ENCODE measurements at regions not wholly inside any gene's neighbourhood (a gene's known extent, or its start where the extent isn't known, plus 50 kb on each side); places are given as distances from the start of the nearest gene placed in this dataset.

DNA sequence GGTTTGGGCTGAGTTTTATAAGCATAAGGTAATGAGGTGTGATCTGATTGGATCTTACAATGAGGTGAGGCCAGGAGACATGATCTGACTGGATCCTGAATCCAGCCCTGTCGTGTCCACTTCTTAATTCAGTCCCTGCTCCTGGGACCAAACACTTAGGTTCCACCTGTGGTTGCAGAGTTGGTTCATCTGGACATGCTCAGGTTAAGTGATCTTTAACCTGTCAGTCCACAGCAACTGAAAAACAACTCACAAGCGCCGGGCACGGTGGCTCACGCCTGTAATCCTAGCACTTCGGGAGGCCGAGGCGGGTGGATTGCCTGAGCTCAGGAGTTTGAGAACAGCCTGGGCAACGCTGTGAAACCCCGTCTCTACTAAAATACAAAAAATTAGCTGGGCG, 679.3 kb upstream of the ALCAM start:
- H3K4me3 ChIP-seq (replicated peaks; ENCODE audit: low read depth, low read length) = no peak overlapping the region
- DNase-seq (ENCODE audit: extremely low read depth, low read depth) = no peak

DNA sequence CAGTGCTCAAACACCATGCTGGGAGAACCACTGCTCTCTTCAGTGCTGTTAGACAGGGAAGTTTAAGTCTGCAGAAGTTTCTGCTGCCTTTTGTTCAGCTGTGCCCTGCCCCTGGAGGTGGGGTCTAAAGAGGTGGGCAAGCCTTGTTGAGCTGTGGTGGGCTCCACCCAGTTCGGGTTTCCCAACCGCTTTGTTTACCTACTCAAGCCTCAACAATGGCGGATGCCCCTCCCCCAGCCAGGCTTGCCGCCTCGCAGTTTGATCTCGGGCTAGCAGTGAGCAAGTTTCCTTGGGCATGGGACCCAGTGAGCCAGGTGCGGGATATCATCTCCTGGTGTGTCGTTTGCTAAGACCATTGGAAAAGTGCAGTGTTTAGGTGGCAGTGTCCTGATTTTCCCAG, 670.2 kb upstream of the ALCAM start:
- TF ChIP-seq, protein P1, sequence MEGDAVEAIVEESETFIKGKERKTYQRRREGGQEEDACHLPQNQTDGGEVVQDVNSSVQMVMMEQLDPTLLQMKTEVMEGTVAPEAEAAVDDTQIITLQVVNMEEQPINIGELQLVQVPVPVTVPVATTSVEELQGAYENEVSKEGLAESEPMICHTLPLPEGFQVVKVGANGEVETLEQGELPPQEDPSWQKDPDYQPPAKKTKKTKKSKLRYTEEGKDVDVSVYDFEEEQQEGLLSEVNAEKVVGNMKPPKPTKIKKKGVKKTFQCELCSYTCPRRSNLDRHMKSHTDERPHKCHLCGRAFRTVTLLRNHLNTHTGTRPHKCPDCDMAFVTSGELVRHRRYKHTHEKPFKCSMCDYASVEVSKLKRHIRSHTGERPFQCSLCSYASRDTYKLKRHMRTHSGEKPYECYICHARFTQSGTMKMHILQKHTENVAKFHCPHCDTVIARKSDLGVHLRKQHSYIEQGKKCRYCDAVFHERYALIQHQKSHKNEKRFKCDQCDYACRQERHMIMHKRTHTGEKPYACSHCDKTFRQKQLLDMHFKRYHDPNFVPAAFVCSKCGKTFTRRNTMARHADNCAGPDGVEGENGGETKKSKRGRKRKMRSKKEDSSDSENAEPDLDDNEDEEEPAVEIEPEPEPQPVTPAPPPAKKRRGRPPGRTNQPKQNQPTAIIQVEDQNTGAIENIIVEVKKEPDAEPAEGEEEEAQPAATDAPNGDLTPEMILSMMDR (IDR thresholded peaks at IDR 0.05; ENCODE audit: low read depth, low read length, missing control alignments) = no peak
- DNase-seq (ENCODE audit: extremely low read depth, low read depth) = no peak
- H3K4me3 ChIP-seq (replicated peaks; ENCODE audit: low read depth, low read length) = no peak overlapping the region

More for the DNA sequence above, 679.3 kb upstream of the ALCAM start:
- TF ChIP-seq, protein P1 (IDR thresholded peaks at IDR 0.05; ENCODE audit: low read depth, low read length, missing control alignments) = no peak

DNA sequence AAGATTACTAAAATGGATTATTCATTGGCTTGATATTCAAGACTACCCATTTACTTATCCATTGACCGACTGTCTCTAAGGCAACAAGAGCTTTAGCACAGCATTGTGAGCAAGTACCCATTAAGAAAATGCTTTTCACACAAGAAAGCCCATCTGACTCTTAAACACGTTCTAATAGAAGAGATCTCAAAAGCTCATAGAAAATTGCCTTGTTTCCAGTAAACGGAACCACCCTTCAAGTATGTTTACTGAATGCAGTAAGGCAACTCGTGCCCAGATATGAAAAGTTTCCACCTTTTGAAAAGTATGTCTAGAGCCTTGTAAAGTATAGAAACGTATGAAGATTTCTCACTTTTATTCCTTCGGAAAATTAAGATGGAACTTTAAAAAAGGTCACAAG, 655.3 kb upstream of the ALCAM start:
- no peak for DNase-seq (ENCODE audit: extremely low read depth, low read depth)
- TF ChIP-seq, protein P1 (IDR thresholded peaks at IDR 0.05; ENCODE audit: low read depth, low read length, missing control alignments) = no peak
- no peak overlapping the region for H3K4me3 ChIP-seq (replicated peaks; ENCODE audit: low read depth, low read length)

DNA sequence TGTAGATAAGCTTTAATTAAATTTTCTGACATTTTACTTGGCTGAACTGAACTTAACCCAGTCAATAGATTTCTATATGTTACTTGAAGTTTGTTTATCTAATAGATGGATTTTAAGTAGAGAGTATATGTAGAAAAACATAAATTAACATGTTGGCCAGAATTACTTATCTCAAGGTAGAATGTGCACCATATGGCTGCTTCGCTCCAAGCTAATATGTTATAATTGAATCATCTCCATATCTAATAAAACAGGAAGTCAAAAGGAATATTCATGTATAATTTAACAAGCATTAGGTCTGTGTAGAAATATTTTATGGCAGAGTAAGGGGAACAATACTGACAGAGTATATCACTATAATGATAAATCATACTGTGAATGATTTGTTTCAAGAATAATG, 650.7 kb upstream of the ALCAM start:
- TF ChIP-seq, protein P1 (IDR thresholded peaks at IDR 0.05; ENCODE audit: low read depth, low read length, missing control alignments) = no peak
- no peak overlapping the region for H3K4me3 ChIP-seq (replicated peaks; ENCODE audit: low read depth, low read length)
- no peak for DNase-seq (ENCODE audit: extremely low read depth, low read depth)

DNA sequence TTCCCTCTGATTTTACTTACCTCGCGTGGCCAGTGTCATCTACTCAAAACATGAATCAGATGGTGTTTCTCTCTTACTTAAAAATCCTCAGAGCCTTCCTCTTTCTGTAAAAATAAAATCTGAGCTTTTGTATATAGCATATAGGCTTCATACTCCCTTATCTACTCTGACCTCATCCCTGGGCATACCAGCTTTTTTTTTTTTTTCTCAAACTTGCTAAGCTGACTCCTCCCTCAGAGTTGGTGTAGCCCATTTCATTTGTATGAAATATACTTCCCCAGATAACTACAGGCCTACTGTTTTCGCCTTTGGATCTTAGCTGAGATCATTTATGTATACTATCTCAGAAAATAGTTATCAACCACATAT, 648.9 kb upstream of the ALCAM start:
- TF ChIP-seq, protein P1 (IDR thresholded peaks at IDR 0.05; ENCODE audit: low read depth, low read length, missing control alignments) = no peak
- no peak for DNase-seq (ENCODE audit: extremely low read depth, low read depth)
- no peak overlapping the region for H3K4me3 ChIP-seq (replicated peaks; ENCODE audit: low read depth, low read length)

DNA sequence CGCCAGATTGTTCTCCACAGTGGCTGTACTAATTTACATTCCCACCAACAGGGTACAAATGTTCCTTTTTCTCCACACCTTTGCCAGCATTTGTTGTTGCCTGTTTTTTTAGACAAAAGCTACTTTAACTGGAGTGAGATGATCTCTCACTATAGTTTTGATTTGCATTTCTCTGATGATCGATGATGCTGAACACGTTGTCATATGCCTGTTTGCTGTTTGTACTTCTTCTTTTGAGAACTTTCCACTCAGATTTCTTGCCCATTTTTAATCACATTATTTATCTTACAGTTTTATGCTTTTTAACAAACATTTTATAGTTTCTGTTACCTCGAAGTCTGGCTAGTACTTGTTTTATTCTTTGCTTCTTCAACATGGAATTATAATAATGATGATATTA, 643.7 kb upstream of the ALCAM start:
- no peak overlapping the region for H3K4me3 ChIP-seq (replicated peaks; ENCODE audit: low read depth, low read length)
- no peak for DNase-seq (ENCODE audit: extremely low read depth, low read depth)
- TF ChIP-seq, protein P1 (IDR thresholded peaks at IDR 0.05; ENCODE audit: low read depth, low read length, missing control alignments) = no peak

DNA sequence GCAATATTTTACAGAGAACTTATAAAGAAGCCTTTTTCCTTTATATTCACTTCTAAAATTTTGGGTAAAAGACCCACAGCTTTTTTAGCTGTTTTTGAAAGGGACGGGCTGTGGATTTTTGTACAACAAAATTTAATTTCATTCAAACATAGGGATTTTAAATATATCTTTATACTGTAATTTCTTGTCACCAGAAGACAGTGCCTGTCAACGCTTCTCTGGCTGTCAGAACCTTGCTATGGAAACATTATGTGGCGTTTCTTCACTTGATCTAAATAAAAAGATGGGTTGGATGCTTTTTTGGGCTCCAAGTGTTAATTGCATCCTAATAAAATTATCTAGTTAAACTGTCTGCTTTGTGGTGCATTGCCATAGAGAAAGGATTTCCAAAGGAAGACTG, 635.6 kb upstream of the ALCAM start:
- DNase-seq (ENCODE audit: extremely low read depth, low read depth) = no peak
- H3K4me3 ChIP-seq (replicated peaks; ENCODE audit: low read depth, low read length) = no peak overlapping the region
- TF ChIP-seq, protein P1 (IDR thresholded peaks at IDR 0.05; ENCODE audit: low read depth, low read length, missing control alignments) = no peak

All from HFF-Myc (cell line).